ENCODE measurements at regions not wholly inside any gene's neighbourhood (a gene's known extent, or its start where the extent isn't known, plus 50 kb on each side); places are given as distances from the start of the nearest gene placed in this dataset.

GRCh38 chr15:29612096-29612495 is 210.2 kb downstream of the TJP1 start:
- ATAC-seq, result no peak; the same call in 2 of the 3 replicates
- TF ChIP-seq ZFP30 (CRISPR knock-in tag; IDR thresholded peaks at IDR 0.05) (no peak), TOX (CRISPR knock-in tag; IDR thresholded peaks at IDR 0.05; ENCODE audit: borderline replicate concordance) (no peak), ZNF565 (CRISPR knock-in tag; conservative IDR thresholded peaks at IDR 0.05; ENCODE audit: low read depth) (no peak)

- TF ChIP-seq PPARA (CRISPR knock-in tag; IDR thresholded peaks at IDR 0.05; ENCODE audit: borderline replicate concordance) (no peak), CREB5 (CRISPR knock-in tag; IDR thresholded peaks at IDR 0.05; ENCODE audit: low read depth) (no peak), BACH2 (CRISPR knock-in tag; IDR thresholded peaks at IDR 0.05; ENCODE audit: borderline replicate concordance) (no peak), ZFP3 (CRISPR knock-in tag; IDR thresholded peaks at IDR 0.05) (no peak), ZC3H10 (CRISPR knock-in tag; IDR thresholded peaks at IDR 0.05) (no peak), OSR1 (CRISPR knock-in tag; IDR thresholded peaks at IDR 0.05) (no peak), TCF4 (CRISPR knock-in tag; IDR thresholded peaks at IDR 0.05; ENCODE audit: borderline replicate concordance) (no peak), ZNF565 (CRISPR knock-in tag; conservative IDR thresholded peaks at IDR 0.05; ENCODE audit: low read depth) (no peak), PATZ1 (CRISPR knock-in tag; IDR thresholded peaks at IDR 0.05; ENCODE audit: borderline replicate concordance) (no peak), GLIS3 (CRISPR knock-in tag; IDR thresholded peaks at IDR 0.05) (no peak), ESRRG (CRISPR knock-in tag; IDR thresholded peaks at IDR 0.05) (no peak), SNAI2 (CRISPR knock-in tag; IDR thresholded peaks at IDR 0.05) (no peak), CSDC2 (CRISPR knock-in tag; IDR thresholded peaks at IDR 0.05) (no peak), TSHZ2 (CRISPR knock-in tag; IDR thresholded peaks at IDR 0.05) (no peak), ZNF70 (CRISPR knock-in tag; IDR thresholded peaks at IDR 0.05) (no peak), RARB (CRISPR knock-in tag; IDR thresholded peaks at IDR 0.05) (no peak), ARNTL (CRISPR knock-in tag; IDR thresholded peaks at IDR 0.05; ENCODE audit: borderline replicate concordance, low read depth) (no peak), ZFP30 (CRISPR knock-in tag; IDR thresholded peaks at IDR 0.05) (no peak), TOX (CRISPR knock-in tag; IDR thresholded peaks at IDR 0.05; ENCODE audit: borderline replicate concordance) (no peak), ISL1 (CRISPR knock-in tag; IDR thresholded peaks at IDR 0.05) (no peak)
- ATAC-seq, result no peak
Measured at GRCh38 chr15:29611057-29611456, 211.2 kb downstream of the TJP1 start.

- ATAC-seq, result no peak
- TF ChIP-seq RARB (CRISPR knock-in tag; IDR thresholded peaks at IDR 0.05) (no peak), TCF4 (CRISPR knock-in tag; IDR thresholded peaks at IDR 0.05; ENCODE audit: borderline replicate concordance) (no peak), BACH2 (CRISPR knock-in tag; IDR thresholded peaks at IDR 0.05; ENCODE audit: borderline replicate concordance) (no peak), GLIS3 (CRISPR knock-in tag; IDR thresholded peaks at IDR 0.05) (no peak)
Measured at GRCh38 chr15:29601811-29602210, 220.5 kb downstream of the TJP1 start.

- ATAC-seq, result no peak
- no peak for TF ChIP-seq ZNF70 (CRISPR knock-in tag; IDR thresholded peaks at IDR 0.05)
- no peak for TF ChIP-seq CSRNP3 (CRISPR knock-in tag; IDR thresholded peaks at IDR 0.05)
- TF ChIP-seq ZNF565 (CRISPR knock-in tag; conservative IDR thresholded peaks at IDR 0.05; ENCODE audit: low read depth), result no peak
- no peak for TF ChIP-seq OSR1 (CRISPR knock-in tag; IDR thresholded peaks at IDR 0.05)
- no peak for TF ChIP-seq ZFP3 (CRISPR knock-in tag; IDR thresholded peaks at IDR 0.05)
- no peak for TF ChIP-seq PATZ1 (CRISPR knock-in tag; IDR thresholded peaks at IDR 0.05; ENCODE audit: borderline replicate concordance)
- no peak for TF ChIP-seq CREB5 (CRISPR knock-in tag; IDR thresholded peaks at IDR 0.05; ENCODE audit: low read depth)
- no peak for TF ChIP-seq POU6F1 (CRISPR knock-in tag; IDR thresholded peaks at IDR 0.05; ENCODE audit: borderline replicate concordance, low read depth)
- TF ChIP-seq RARB (CRISPR knock-in tag; IDR thresholded peaks at IDR 0.05), result no peak
- TF ChIP-seq ESRRG (CRISPR knock-in tag; IDR thresholded peaks at IDR 0.05), result no peak
- no peak for TF ChIP-seq ZC3H10 (CRISPR knock-in tag; IDR thresholded peaks at IDR 0.05)
Measured at GRCh38 chr15:29600262-29600661, 222.0 kb downstream of the TJP1 start.

Measured in SK-N-SH treated with all-trans-retinoic acid at 6 μM for 48 hours (cell line).